ENCODE measurements at regions not wholly inside any gene's neighbourhood (a gene's known extent, or its start where the extent isn't known, plus 50 kb on each side); places are given as distances from the start of the nearest gene placed in this dataset.
"Not testable (repeated sequence)": the region's sequence is repeated elsewhere in the genome, so short reads cannot be mapped to it uniquely, and the experiment has no call there.

DNA sequence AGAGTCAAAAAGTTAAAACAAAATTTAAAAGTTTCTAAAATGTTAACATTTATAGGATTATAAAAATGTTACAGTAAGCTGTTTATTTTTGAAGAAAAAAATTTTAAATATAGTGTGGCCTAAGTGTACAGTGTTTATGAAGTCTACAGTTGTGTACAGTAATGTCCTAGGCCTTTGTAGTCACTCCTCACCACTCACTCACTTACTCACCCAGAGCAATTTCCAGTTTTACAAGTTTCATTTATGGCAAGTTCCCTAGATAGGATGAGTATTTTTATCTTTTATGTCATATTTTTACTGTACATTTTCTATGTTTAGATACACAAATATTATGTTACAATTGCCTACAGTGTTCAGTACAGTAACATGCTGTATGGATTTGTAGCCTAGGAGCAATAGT is 419.9 kb downstream of the ARL4A start:
- DNase-seq = no peak

DNA sequence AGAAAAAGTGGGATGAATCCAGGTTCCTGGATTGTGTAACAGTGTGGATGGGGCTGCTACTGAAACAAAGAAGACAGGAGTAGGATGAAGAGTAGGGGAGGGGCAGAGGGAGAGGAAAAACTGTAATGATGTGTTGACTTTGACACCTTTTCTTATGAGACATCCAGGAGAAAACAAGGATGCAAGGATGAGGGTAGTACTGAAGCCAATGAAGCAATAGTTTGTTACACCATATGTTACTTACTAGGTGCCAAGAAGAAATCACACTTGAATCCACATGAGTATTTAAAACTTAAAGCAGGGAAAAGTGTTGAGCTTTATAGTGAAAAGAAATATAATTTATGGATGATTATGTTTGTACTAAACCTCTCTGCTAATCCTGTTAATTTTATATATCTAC is 420.6 kb downstream of the ARL4A start:
- DNase-seq = no peak

DNA sequence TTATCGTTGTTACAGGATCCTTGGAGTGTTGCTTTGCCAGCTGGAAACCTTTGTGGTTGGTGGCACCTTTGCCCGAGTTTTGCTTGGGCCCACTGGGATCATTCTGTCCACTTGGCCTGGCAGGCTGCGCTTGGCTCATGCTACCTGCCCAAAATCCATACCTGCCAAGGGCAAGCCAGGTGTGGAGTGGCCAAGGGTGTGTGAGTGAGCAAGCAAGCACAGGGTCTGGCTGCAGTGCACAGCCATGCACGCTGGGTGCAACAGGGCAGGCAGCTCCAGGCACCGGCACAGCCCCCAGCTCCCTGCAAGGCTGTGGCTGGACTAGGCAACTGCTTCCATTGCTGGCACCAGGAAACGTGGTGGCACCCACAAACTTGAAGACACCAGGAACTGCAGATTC is 421.8 kb downstream of the ARL4A start:
- DNase-seq = no peak

DNA sequence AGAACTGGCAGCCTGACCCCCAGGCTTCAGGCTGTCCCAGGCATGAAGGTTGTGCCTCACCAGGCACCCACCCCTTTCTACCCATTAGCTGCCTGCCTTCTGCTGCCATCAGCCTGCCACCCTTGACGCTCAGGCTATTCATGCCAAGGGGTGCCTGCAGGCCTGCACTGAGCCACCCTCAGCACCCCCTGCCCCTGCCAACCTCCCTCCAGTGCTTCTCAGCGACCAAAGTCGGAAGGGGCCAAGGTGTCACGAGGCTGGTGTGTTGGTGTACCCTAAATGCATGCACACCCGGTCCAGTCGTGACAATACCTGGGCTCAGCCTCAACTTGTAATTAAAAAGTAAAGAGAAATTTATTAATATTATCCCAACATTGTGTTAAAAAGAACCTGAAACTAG is 422.7 kb downstream of the ARL4A start:
- no peak for DNase-seq

DNA sequence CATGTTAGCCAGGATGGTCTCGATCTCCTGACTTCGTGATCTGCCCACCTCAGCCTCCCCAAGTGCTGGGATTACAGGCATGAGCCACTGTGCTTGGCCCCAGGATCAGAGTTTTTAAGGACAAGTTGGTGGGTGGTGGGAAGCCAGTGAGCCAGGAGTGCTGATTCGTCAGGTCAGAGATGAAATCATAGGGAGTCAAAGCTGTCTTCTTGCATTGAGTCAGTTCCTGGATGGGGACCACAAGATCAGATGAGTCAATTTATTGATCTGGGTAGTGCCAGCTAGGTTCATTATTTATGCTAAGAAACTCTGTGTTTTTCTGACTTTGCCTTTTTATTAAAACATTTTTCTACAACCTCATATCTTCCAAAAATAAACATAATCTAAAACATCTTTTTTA is 423.8 kb downstream of the ARL4A start:
- no peak for DNase-seq

DNA sequence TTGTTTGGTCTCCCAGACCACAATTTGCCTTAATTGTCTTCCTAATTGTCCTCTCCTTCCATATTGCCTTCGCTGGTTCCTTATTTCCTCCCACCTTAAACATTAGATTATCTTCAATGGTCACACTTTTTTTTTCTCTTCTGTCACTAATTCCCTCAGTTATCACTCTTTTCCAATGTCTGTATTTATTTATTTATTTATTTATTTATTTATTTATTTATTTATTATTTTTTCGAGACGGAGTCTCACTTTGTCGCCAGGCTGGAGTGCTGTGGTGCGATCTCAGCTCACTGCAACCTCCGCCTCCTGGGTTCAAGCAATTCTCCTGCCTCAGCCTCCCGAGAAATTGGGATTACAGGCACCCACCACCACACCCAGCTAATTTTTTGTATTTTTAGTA is 426.8 kb downstream of the ARL4A start:
- not testable (repeated sequence) for DNase-seq

DNA sequence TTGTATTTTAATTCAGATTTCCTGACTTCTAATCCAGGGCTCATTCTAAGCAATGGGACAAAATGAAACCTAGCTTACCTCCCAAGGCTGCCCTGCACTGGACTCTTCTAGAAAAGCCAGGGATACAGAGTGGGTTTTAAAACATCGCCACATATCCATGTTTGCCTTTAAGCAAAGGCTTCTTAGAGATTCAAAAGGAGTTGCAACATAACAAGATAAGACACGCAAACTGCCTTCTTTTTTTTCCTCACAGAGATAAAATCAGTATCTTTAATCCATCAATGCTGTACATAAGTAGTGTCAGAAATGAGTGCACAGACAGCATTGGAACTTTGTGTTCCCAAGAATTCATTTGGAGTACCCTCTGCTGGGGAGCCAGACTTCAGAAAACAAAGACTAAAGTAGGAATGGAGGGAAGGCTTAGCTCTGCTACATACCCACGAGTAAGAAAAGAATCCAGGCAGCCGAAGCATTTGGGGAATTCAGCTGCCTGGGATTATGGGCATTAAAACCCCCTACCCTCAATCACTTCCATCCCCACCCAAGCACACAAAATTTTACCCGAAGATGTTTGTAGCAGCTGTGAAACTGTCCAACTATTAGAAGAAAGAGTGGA is 427.8 kb downstream of the ARL4A start:
- no peak for DNase-seq

DNA sequence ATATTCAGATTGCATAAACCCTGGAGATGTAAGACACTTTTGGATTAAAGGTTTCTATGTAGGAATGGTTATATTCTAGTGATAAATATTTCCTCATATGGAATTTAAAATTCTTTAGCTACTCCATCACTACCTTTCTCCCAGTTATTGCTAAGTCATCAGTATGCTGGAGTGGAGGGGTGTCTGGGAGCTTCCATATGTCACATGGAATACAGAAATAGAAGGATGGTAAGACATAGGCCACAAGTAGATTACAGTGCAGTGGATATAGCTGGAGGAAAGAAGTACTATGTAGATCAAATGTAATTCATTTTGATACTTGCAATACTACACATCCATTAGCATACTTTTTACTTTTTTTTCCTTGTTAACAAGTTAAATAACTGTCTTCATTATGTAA is 428.4 kb downstream of the ARL4A start:
- no peak for DNase-seq

DNA sequence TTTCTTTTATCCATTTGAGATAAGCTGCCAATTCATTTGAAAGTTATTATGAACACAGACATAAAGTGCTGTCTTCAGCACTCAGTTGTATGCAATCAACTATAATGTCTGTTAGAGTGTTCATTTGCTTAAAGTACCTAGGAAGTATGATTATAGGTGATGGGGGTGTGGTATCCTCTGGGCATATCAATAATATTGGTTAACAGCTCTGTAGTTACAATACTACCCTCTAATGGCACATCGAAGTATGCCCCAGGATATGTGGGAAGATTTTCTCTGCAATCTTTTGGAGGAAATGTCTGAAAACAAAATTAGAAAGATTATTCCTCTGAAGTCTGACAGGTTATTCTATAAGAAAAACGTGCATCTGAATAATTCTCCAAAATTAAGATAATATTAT is 429.7 kb downstream of the ARL4A start:
- no peak for DNase-seq

DNA sequence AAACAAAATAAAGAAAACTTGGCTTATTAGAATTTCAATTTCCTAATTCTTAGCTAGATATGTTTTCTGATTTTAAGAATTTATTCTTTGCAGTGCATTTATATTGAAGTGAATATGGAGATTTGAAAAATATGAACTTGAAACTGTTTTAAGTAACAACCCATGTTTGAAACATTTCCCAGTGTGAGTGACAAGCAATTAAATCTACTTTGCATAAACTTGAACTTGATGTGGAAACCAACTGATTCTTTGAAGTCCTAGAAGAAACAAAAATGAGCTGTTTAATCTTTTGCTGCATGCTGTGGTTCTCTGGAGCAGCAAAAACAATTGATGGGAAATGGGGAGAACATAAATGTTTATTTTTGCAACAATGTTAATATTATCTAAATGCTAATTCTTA is 430.2 kb downstream of the ARL4A start:
- DNase-seq = no peak

DNA sequence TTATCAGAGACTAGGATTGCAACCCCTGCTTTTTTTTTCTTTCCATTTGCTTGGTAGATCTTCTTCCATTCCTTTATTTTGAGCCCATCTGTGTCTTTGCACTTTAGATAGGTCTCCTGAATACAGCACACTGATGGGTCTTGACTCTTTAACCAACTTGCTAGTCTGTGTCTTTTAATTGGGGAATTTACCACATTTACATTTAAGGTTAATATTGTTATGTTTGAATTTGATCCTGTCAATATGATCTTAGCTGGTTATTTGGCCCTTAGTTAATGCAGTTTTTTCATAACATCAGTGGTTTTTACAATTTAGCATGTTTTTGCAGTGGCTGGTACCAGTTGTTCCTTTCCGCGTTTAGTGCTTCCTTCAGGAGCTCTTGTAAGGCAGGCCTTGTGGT is 437.2 kb downstream of the ARL4A start:
- DNase-seq = not testable (repeated sequence)

DNA sequence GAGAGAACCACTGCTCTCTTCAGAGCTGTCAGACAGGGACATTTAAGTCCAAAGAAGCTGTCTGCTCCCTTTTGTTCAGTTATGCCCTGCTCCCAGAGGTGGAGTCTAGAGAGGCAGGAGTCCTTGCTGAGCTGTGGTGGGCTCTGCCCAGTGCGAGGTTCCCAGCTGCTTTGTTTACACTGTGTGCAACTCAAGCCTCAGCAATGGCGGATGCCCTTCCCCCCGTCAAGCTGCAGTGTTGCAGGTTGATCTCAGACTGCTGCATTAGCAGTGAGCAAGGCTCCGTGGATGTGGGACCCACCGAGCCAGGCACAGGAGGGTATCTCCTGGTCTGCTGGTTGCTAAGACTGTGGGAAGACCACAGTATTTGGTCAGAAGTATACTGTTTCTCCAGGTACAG is 438.9 kb downstream of the ARL4A start:
- no peak for DNase-seq

DNA sequence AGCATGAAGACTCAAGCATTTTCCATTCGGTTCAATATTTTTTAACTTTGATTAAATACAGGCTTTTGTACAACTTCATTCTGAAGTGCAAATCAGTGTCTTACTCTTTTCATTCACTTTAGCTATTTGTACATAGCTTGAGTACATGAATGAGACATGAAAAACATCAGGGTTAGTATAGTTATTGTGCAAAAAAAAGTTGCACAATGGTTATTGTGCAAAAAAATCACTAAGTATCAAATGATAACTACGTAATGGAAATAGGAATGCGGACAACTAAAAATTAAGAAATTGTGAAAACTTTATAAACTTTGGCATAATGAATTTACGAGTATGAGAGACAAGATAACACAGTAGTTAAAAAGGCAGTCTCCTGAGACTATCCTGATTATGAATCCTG is 442.9 kb downstream of the ARL4A start:
- no peak for DNase-seq

DNA sequence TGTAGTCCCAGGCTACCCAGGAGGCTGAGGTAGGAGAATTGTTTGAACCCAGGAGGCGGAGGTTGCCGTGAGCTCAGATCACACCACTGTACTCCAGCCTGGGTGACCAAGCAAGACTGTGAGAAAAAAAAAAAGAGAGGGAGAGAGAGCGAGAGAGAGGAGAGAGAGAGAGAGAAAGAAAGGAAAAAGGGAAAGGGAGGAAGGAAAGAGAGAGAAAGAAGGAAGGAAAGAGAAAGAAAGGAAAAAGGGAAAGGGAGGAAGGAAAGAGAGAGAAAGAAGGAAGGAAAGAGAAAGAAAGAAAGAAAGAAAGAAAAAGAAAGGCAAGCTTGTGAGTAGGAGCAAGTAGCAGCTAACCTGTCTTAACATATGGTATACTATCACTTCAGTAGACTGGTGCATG is 443.5 kb downstream of the ARL4A start:
- not testable (repeated sequence) for DNase-seq

DNA sequence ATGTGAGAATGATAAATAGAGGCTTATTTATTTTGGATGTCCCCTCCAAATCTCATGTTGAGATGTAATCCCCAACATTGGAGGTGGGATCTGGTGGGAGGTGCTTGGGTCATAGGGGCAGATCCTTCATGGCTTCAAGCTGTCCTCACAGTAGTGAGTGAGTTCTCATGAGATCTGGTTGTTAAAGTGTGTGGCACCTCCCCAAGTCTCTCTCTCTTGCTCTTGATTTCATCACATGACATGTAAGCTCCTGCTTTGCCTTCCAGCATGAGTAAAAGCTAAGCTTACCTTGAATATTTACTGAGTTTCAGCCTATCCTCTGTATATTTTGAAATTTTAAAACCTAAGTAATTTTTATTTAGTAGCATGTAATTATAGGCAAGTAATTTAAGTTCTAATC is 444.9 kb downstream of the ARL4A start:
- DNase-seq = no peak

DNA sequence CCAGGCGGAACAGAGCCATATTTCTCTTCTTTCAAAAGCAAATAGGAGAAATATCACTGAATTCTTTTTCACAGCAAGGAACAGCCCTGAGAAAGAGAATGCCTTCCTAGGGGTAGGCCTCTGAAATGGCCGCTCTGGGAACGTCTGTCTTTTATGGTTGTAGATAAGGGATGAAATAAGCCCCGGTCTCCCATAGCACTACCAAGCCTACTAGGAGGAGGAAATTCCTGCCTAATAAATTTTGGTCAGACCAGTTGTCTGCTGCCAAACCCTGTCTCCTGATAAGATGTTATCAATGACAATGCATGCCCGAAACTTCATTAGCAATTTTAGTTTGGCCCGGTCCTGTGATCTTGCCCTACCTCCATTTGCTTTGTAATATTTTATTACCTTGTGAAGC is 448.9 kb downstream of the ARL4A start:
- DNase-seq = not testable (repeated sequence)

DNA sequence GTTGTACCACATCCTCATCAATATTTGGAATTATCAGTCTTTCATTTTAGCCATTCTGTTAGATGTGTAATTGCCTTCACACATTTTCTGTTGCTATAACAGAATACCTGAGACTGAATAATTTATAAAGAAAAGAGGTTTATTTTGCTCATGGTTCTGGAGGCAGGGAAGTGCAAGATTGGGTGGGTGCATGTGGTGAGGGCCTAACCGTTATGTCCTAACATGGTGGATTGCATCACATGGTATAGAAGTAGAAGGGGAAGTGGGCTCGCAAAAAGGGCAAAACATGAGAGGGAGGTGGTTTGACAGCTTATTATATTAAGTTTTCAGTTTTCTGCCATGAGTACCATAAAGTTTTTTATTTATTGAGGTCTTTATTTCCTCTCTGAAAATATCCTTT is 452.0 kb downstream of the ARL4A start:
- DNase-seq = no peak

DNA sequence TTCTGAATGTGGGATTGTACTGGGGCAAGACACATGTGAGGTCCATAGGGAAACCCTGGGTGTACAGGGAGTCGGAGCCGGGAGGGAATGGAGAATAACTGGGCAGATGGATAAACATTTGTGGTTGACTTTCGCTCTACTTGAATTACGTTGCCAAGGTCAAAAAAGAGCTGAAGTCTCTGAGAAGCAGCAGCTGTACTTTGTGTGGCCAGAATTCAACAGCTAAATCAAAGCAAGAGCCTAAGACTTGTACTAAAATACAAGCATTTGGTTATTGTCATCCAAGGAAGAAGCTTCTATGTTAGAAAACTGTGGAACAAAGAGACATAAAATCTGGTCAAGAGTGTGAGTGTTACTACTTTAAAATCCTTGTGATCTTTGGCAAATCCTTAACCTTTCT is 457.2 kb downstream of the ARL4A start:
- no peak for DNase-seq

DNA sequence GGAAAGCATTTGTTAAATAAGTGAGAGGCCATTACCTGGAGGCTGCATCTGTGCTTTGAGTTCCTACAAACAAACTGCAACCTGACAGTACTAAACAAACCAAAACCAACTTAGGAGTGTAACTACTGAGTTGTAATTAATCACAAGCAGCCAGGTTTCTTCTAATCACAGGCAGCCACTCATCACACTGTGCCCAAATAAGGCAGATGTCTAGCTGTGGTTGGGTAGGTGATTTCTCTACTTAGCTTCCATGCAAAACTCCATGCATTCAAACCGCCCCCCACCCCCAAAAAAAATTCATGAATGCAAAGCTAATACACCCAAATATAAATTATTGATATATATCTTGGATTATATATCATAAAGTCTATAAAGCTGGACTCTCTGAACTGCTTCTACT is 461.1 kb downstream of the ARL4A start:
- no peak for DNase-seq

DNA sequence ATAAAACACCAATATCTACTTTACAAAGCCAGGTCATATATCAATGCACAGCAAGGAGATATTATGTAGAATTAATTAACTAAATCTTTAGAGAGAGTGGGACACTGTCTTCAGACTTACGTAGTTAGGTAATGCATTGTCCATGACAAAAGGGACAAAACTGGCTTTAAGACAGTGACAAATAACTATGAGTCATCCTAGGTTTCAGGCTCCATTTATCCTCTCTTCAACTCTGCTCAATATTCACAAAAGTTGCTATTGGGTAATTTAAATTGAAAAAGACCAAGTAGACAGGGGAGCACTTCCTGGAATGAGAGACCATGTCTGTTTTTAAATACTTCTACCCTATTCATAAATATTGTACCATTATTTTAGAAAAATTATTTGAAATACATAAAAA is 464.5 kb downstream of the ARL4A start:
- DNase-seq = no peak

DNA sequence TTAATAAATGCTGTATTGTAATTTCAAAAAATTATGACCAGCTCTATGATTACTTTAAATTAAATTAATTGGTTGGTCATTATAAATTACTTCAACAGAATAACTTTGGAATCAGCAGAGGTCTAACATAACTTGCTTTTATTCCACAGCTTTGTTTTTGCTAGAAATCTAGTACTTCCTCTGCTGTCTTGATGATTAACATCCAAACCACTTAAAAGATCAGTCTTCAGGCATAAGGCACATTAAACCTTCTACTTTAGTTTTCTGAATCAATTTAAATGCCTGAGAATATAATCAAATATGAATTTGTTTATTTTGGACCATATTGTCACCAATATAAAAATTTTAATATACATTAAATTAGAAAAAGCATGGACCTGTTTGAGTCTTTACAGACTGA is 465.3 kb downstream of the ARL4A start:
- DNase-seq = no peak

DNA sequence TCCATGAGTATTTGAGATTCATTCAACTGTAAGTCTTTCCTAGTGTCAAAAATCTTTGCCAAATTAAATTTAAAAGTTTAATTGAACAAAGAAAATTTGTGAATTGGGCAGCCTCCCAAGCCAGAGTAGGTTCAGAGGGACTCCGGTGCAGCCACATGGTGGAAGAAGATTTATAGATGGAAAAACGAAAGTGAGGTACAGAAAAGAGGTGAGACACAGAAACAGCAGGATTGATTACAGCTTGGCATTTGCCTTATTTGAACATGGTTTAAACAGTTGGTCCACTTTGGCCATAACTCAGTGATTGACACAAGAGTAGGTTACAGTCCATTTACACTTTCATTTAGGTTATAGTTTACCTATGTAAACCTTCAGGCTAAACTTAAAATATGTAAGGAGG is 465.8 kb downstream of the ARL4A start:
- DNase-seq = no peak

DNA sequence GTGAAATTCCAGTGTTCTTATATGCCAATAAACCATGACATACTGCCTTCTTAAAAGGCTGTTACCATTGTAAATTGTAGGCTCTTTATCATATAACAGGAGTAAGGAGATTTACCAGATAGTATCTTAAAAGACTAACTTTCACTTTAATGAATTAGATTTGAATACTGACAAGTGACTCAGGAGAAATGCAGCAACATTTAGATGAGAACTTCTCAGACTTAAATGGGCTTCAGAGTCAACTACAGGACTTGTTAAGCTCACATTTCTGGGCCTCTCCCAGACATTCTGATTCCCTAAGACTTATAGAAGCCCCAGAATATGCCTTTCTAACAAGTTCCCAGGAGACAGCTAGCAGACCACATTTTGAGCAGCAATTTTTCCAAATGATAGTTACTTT is 466.3 kb downstream of the ARL4A start:
- DNase-seq = no peak

DNA sequence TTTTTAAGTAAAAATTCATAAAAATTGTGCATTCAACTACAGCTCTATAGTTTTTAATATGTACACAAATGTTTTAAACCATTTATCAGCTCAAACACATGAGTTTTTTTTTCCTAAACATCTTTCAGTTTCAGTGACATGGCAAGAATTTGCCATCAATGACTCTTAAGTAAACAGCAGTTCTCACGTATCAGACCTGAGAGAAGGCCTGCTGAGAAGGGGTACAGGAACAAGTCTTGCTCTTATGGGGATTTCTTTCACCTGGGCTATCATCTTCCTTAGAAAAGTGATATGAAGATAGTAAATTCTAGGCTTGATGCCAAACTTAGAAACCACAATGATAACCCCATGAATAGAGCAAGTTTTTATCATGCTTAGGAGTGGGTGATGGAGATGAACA is 467.8 kb downstream of the ARL4A start:
- DNase-seq = no peak

DNA sequence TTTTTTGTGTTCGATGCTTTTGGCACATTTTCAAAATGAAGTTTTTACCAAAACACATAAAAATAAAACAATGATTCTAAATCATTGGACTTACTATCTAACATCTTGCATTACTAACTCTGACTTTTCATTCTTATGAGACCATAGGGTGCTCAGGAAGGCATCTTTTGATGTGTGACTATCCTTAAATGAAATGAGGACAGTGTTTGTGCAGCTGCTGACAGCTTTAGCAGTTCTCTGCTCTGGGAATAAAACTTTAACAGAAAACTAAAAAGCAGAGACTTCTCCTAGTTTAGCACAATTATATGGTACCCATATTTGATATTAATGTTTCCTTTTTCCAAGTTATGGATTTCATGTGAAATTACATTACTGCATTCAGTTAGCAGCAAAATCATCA is 471.6 kb downstream of the ARL4A start:
- DNase-seq = no peak
